Amniotic epithelial cell (primary cell): ENCODE measurements at regions not wholly inside any gene's neighbourhood (a gene's known extent, or its start where the extent isn't known, plus 50 kb on each side); places are given as distances from the start of the nearest gene placed in this dataset.

Experiments
- DNase-seq: peaks from one replicate; pipeline ENCODE4 v3.0.0-alpha.2; 2010; ENCODE audit warnings: low read depth

GRCh38 chr5:5951953-5952352 is 426.4 kb downstream of the MED10 start:
- no peak for DNase-seq

DNA sequence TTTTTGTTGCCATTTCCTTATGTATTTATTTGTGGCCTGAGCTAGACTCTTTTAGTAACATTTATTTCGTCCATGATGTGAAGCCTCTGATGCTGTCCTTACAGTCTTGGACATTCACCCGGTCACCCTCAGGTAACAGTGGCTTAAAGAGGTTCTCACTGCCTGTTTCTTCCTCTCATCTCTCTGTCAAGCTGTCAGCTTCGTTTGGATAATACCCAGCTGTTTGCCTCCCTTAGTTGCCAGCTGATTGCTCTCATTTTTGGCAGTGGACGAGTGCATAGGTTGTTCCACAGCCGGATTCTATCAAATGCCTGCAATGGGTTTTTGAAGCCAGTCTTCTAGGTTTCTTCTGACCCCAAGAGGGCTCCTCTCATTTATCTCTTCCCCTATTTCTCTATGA is 427.7 kb downstream of the MED10 start:
- DNase-seq = no peak

- no peak for DNase-seq
These were observed 436.9 kb downstream of the MED10 start for GRCh38 chr5:5941486-5941885.

DNA sequence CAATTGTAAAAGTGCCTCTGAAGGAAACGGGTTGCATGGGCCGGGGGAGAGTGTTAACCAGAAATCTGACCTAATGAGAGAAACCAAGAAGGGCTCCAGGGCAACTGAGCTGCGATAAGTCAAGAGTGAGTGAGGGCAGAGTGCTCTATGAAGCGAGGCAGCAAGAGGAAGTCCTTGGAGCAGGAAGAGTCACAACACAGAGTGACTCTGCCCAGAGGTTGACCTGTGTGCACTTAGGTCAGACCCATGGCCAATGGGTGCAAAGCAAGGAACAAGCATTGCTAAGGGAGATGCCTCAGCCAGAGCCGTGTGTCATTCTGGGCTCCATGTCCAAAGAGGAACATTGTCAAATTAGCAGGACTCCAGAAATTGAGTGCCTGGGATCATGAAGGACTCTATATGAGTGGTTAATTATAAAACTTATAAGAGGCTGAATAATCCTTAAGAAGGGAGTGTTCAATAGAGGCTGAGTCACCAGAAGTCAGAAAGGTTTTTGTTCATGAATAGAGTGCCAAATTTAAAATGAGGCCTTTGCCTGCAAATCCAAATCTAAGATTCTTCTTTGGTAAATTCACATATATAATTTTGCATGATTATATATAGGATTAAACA is 438.5 kb downstream of the MED10 start:
- no peak for DNase-seq

DNA sequence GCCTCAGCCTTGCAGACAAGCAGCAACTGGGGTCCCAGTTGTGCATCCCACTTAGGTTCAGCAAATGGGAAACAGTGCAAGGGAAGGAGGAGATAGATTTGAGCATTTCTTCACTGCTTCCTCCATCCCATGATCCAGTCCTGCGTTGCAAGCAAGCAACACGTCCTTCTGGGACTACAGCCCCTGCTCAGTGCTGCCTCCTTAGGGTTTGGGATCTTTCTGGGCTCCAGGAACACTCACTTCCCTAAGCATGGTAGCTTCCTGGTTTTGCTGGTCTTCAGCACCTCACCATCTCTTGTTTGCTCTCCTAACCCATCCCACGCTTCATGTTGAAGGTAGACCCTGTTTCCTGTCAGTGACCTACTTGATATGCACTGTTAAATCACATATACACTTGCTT is 444.7 kb downstream of the MED10 start:
- no peak for DNase-seq

GRCh38 chr5:5932824-5933223 is 445.5 kb downstream of the MED10 start:
- DNase-seq = no peak

- DNase-seq = no peak
These were observed 447.8 kb downstream of the MED10 start for GRCh38 chr5:5930561-5930960.

- DNase-seq = no peak
These were observed 448.9 kb downstream of the MED10 start for GRCh38 chr5:5929291-5930020.

DNA sequence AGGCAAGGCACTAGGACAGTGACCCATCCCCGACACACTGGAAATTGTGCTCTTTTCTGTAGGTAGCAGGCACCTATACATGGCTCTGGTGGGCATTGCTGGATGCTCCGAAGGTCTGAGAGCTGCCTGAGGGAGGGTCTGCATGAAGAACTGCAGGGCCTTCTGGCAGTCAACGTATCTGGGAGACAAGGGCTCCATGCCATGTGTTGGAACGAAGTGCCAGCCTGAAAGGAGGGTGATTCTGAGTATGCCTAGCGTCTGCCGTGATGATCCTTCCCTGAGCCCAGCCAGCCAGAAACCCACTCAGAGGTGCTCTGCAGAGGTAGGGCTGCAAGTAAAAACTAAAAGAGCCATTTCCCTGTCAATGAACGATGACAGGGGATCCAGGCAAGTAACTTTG is 453.2 kb downstream of the MED10 start:
- no peak for DNase-seq

DNA sequence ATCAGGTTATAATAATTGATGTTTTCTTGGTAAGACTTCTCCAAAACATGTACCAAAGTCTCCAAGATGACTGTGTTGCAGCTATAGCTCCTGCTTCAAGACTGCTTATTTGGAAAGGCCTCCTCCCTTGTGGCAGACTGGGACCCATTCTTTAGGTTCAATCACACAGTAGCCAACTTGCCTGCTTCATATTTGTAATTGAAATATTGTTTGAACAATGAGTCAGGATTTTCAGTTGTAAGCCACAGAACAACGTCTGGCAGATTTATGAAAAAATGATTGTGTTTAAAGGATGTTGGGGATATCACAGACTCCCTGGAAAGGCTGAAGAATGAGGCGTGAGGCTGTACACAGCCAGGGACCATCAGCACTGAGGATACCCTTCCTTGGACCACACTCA is 458.9 kb downstream of the MED10 start:
- DNase-seq = no peak

- no peak for DNase-seq
These were observed 471.6 kb downstream of the MED10 start for GRCh38 chr5:5906778-5907177.

DNA sequence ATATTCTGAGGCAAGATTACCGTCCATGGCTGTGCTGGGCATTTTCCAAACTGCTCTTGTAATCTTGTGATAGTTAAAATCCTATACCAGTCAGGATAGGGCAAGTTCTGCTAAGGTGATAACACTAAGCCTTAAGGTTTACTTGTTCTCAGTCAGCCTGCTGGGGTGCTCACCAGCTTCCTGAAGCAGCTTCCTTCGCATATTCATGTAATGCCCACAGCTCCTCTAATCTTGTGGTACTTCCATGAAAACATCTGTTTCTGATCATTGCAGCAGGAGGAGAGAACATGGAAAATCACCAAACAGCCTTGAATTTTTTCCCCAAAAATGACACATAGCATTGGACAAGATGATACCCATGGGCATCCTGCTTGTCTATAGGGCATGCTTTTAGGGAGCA is 473.2 kb downstream of the MED10 start:
- DNase-seq = no peak

DNA sequence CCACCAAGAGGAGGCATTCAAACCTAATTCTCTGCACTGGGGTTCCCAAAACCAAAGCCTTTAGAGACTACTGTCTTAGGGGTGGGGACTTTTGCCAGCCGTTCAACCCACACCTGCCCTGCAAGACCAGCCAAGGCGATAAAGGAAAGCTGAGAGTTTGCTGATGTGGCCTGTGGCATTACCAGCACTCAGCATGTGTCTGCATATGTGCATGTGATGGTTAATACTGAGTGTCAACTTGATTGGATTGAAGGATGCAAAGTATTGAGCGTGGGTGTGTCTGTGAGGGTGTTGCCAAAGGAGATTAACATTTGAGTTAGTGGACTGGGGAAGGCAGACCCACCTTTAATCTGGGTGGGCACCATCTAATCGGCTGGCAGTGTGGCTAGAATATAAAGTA is 474.2 kb downstream of the MED10 start:
- DNase-seq = no peak

DNA sequence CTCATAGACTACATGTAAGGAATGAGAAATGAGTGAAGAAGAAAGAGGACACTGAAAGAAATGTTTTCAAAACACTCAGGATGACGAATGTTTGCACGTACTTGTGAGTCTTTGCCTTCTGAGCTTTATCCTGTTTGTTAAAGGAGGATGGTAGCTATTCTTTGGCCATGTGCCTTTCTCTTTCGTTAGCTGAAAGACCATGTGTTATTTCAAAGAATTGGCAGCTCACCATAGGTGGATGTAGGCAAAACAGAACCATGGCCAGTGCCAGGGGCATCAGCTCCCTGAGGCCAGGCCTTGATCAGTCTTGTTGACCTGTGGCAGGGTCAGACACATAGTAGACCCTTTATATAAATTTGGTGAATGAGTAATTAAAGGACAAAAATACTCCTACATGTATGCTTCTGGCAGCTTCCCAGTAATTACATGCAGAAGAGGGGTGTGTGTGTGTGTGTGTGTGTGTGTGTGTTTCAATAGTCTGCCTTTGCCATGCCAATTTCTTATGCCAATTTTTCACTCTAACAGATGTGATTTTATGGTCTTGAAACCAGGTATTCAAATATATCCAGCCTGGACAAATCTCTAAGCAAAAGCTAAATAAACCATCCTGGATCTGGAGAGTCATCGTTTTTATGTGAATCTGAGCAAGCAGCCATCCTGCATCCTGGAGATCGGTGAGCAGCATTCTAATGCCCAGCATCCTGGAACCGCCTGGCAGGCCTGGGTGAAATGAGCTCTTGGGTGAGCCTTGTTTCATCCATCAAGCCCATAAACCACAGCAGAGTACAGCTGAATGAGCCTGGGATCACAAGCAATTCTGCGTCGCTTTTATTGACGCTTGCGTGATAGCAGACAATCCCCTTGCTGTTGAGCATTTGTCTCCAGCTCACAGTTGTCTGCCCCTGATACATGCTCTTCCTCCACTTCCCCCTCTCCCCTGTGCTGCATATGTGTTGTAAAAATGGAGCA is 475.4 kb downstream of the MED10 start:
- DNase-seq = no peak

DNA sequence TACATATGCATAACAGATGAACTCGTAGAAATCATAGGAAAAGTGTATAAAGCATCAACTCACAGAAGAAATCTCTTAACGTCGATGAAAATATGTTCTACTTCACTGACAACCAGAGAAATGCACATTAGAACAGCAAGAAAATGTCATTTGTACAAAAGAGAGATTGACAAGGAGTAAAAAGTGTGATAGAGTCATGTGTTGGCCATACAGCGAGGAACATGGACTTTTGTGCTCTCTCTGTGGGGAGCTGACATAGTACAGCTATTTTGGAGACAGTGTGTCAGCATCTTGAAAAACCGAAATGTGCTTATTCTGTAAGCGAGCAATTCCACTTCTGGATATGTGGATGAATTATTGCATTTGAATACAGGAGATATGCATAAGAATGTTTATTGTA is 477.9 kb downstream of the ICE1 start:
- no peak for DNase-seq

- no peak for DNase-seq
These were observed 477.2 kb downstream of the ICE1 start for GRCh38 chr5:5899716-5900115.

DNA sequence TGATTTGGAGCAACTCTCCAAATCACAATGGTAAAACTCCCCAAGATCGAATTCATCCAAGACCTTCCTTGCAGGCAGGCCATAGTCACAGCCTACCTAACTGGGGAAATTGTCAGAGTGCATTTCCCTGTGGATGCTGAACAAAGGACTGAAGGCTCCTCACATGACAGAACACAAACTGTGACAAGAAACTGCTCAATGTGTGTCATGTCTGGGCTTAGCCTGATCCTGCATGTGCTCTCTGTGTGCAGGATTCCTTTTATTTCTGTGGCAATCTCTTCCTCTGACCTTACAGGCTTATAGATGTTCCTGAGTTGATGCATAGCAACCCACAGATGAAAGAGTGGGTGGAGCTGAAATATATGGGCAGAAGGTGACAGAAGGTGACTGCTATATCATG is 465.8 kb downstream of the ICE1 start:
- DNase-seq = no peak

- DNase-seq = no peak
These were observed 465.4 kb downstream of the ICE1 start for GRCh38 chr5:5887833-5888232.

GRCh38 chr5:5886812-5887486 is 464.5 kb downstream of the ICE1 start:
- no peak for DNase-seq

GRCh38 chr5:5886353-5886752 is 463.9 kb downstream of the ICE1 start:
- DNase-seq = no peak

DNA sequence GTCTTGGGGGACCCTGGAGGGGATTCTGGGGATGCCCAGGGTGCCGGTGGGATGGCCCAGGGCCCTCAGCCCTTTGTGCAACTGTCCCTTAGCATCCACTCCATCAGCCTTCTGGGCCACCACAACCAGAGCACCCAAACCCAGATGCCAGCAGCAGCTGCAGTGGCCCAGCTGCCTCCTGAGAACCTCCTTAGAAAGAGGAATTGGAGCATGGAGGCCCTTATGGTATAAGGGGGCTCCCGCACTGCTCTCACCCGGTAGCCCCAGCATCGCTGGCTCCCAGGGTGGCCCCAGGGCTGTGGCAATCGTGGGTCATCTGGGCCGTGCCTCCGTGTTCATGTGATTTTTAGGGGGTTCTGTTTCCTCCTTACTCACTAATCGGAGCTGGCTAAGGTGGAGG is 463.3 kb downstream of the ICE1 start:
- DNase-seq = no peak

- no peak for DNase-seq
These were observed 462.1 kb downstream of the ICE1 start for GRCh38 chr5:5884593-5884992.
